Ascending aorta (tissue), 2 donors: ENCODE measurements at regions not wholly inside any gene's neighbourhood (a gene's known extent, or its start where the extent isn't known, plus 50 kb on each side); places are given as distances from the start of the nearest gene placed in this dataset.

Source experiments
- DNase-seq, 2 donors: peaks; one replicate each; pipeline ENCODE4 v3.0.0-alpha.2; 2019; ENCODE audit warnings: low spot score in 2 of 2
- H3K27ac ChIP-seq, 2 donors: fragments of 200-600 bp; sonication (generic); one replicate each; pipeline ENCODE4 v1.5.1; 2016 to 2017; ENCODE audit warnings: mild to moderate bottlenecking in 1 of 2
- H3K27me3 ChIP-seq: fragments of 200-600 bp; sonication (generic); one replicate; pipeline ENCODE4 v1.5.1; 2017
- H3K36me3 ChIP-seq, 2 donors: fragments of 200-600 bp; sonication (generic); one replicate each; pipeline ENCODE4 v1.5.1; 2016
- H3K4me1 ChIP-seq, 2 donors: fragments of 200-600 bp; sonication (generic); one replicate each; pipeline ENCODE4 v1.5.1; 2016 to 2017; ENCODE audit warnings: mild to moderate bottlenecking in 1 of 2
- H3K4me3 ChIP-seq, 2 donors: fragments of 200-600 bp; sonication (generic); one replicate each; pipeline ENCODE4 v1.5.1; 2016 to 2017; ENCODE audit warnings: mild to moderate bottlenecking in 1 of 2
- H3K9me3 ChIP-seq, 2 donors: fragments of 200-600 bp; sonication (generic); one replicate each; pipeline ENCODE4 v1.5.1; 2016
- intact Hi-C: fragments of 100-400 bp; cut with DNase I; formaldehyde crosslinking; loops from one replicate; pipeline ENCODE4 v1.15.1; 2023
- TF ChIP-seq, protein P1 (sequence below), 3 experiments: fragments of 200-600 bp in 2 of 3; fragments of 450-650 bp in 1 of 3; sonication (generic) in 2 of 3; IDR thresholded peaks; one replicate each; pipeline ENCODE4 v1.5.1; 2016 to 2019; ENCODE audit warnings: antibody characterized with exemption in 3 of 3, mild to moderate bottlenecking in 1 of 3, moderate library complexity in 1 of 3

DNA sequence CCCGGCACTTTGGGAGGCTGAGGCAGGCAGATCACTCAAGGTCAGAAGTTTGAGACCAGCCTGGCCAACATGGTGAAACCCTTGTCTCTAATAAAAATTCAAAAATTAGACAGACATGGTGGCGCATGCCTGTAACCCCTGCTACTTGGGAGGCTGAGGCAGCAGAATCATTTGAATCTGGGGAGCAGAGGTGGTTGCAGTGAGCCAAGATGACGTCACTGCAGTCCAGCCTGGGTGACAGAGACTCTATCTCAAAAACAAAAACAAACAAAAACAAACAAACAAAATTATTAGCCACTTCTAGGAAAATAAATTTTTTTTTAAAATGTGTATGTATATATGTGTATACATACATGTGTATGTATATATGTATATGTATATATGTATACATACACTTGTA, 320.3 kb upstream of the ADGRL4 start:
- Histone ChIP-seq H3K27ac (no peak overlapping the region), H3K4me3 (no peak overlapping the region), H3K9me3 (no peaks in the 10 kb centered on the region), H3K36me3 (no peaks in the 10 kb centered on the region), H3K27me3 (no peaks in the 10 kb centered on the region), H3K4me1 (no peaks in the 10 kb centered on the region)
- TF ChIP-seq, protein P1, sequence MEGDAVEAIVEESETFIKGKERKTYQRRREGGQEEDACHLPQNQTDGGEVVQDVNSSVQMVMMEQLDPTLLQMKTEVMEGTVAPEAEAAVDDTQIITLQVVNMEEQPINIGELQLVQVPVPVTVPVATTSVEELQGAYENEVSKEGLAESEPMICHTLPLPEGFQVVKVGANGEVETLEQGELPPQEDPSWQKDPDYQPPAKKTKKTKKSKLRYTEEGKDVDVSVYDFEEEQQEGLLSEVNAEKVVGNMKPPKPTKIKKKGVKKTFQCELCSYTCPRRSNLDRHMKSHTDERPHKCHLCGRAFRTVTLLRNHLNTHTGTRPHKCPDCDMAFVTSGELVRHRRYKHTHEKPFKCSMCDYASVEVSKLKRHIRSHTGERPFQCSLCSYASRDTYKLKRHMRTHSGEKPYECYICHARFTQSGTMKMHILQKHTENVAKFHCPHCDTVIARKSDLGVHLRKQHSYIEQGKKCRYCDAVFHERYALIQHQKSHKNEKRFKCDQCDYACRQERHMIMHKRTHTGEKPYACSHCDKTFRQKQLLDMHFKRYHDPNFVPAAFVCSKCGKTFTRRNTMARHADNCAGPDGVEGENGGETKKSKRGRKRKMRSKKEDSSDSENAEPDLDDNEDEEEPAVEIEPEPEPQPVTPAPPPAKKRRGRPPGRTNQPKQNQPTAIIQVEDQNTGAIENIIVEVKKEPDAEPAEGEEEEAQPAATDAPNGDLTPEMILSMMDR (IDR thresholded peaks at IDR 0.05) = no peak
- intact Hi-C loops = no loop called here
- no peak for DNase-seq

DNA sequence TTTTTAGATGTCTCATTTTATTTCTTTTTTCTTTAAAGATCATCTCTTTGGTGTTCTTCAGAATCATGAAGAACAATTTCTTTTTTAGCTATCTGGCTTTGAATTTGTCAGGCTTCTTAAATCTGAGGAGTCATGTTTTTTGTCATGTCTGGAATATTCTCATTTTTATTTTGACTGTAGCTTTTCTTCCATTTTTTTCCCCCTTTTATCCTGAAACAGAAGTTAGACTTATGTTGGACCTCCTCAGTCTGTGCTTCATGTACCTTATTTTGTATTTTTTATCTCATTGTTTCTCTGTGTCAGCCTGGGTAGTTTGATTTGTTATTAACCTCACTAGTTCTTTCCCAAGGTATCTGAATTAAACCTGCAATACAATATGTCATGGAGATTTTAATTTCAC, 319.2 kb upstream of the ADGRL4 start:
- Histone ChIP-seq H3K27me3 (no peaks in the 10 kb centered on the region), H3K9me3 (no peaks in the 10 kb centered on the region), H3K36me3 (no peaks in the 10 kb centered on the region), H3K4me3 (no peak overlapping the region), H3K27ac (no peak overlapping the region), H3K4me1 (no peaks in the 10 kb centered on the region)
- TF ChIP-seq, protein P1 (IDR thresholded peaks at IDR 0.05) = no peak
- DNase-seq = no peak
- intact Hi-C loops = no loop called here

DNA sequence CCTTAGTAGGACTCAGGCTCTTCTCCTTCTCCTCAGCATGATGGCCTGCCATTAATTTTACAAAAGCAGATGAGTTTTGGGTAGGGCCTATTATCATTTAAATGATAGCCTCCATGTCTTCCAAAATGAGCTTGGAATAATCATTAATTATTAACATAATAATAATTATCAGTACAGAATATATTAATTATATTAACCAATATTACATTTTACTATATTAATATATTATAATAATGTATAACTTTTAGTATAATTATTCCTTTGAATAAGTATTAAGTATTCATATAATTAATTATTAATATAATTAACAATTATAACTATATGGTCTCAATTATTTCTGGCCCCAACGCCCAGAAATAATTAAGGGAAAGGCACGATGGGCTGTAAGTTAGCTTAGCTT, 318.6 kb upstream of the ADGRL4 start:
- Histone ChIP-seq H3K4me3 (no peak overlapping the region), H3K4me1 (no peaks in the 10 kb centered on the region), H3K36me3 (no peaks in the 10 kb centered on the region), H3K27ac (no peak overlapping the region), H3K27me3 (no peaks in the 10 kb centered on the region), H3K9me3 (no peaks in the 10 kb centered on the region)
- DNase-seq = no peak
- intact Hi-C loops = no loop called here
- TF ChIP-seq, protein P1 (IDR thresholded peaks at IDR 0.05) = no peak

DNA sequence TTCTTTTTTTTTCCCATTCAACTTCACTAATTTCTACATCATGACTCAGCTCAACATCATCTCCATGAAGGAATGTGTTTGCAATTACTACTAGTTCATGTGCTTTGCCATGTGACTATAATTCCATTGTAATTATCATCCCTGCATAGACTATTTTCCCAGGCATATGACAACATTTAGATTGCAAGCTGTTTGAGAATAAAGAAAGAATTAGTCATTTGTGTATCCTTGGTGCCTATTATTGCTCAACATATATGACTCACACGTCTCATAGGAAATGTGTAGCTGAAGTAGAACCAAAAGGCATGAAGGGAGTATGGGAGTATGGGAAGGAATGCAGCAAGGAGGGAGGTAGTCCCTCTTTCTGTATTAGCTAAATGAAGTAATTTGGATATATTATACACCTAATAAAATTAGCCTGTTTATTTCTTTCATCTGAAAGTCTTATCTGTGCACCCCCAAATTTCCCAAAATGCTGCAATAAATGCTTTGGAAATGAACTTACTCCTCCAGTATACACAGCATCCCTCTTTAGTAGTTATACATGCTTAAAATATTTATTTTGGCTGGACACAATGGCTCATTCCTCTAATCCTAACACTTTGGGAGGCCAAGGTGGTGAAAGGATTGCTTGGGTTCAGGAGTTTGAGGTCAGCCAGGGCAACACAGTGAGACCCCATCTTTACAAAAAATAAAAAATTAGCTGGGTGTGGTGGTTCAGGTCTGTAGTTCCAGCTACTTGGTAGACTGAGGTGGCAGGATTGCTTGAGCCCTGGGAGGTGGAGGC, 316.9 kb upstream of the ADGRL4 start:
- H3K9me3 ChIP-seq = no peaks in the 10 kb centered on the region
- H3K27ac ChIP-seq = no peak overlapping the region
- intact Hi-C loops = no loop called here
- H3K4me3 ChIP-seq = no peak overlapping the region
- TF ChIP-seq, protein P1 (IDR thresholded peaks at IDR 0.05) = no peak
- DNase-seq = no peak
- no peaks in the 10 kb centered on the region for H3K27me3 ChIP-seq
- H3K36me3 ChIP-seq = no peaks in the 10 kb centered on the region
- no peaks in the 10 kb centered on the region for H3K4me1 ChIP-seq

DNA sequence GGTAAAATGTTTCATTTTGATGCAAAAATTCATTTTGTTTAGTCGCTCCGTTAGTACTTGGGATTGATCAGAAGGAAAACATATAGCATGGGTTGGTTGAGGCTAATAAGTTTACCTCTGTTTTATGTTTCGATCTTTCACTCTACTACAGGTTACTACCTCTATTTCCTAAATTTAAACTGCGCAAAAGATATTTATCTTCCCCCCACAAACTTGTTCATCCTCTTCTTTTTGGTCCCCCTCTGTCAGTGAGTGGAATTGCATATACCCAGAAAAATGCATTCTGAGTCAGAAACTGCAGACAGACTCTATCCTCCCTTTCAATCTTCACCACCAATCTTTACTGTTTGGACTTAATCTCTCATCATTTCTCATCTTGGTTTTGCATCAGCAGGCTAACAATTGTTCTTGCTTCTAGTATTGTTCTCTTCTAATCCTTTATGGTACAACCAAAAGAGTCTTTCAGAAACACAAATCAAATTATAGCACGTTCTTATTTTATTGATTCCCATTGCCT, 316.0 kb upstream of the ADGRL4 start:
- no peak overlapping the region for H3K27ac ChIP-seq
- H3K4me3 ChIP-seq = no peak overlapping the region
- intact Hi-C loops = no loop called here
- H3K27me3 ChIP-seq = no peaks in the 10 kb centered on the region
- no peaks in the 10 kb centered on the region for H3K9me3 ChIP-seq
- no peaks in the 10 kb centered on the region for H3K4me1 ChIP-seq
- H3K36me3 ChIP-seq = no peaks in the 10 kb centered on the region
- TF ChIP-seq, protein P1 (IDR thresholded peaks at IDR 0.05) = no peak
- DNase-seq = no peak
